GM12892 (cell line): ENCODE measurements at regions not wholly inside any gene's neighbourhood (a gene's known extent, or its start where the extent isn't known, plus 50 kb on each side); places are given as distances from the start of the nearest gene placed in this dataset.

Experiments
- POLR2A ChIP-seq: IDR thresholded peaks from 2 replicates; pipeline ENCODE4 v1.6.1; 2011; ENCODE audit warnings: low read depth, low read length, control low read depth
- POLR2AphosphoS5 ChIP-seq: IDR thresholded peaks from 2 replicates; pipeline ENCODE4 v1.6.1; 2011; ENCODE audit warnings: low read depth, low read length, control low read depth
- TAF1 ChIP-seq: IDR thresholded peaks from 2 replicates; pipeline ENCODE4 v1.6.1; 2011; ENCODE audit warnings: low read depth, mild to moderate bottlenecking, control low read depth, low read length, borderline replicate concordance

DNA sequence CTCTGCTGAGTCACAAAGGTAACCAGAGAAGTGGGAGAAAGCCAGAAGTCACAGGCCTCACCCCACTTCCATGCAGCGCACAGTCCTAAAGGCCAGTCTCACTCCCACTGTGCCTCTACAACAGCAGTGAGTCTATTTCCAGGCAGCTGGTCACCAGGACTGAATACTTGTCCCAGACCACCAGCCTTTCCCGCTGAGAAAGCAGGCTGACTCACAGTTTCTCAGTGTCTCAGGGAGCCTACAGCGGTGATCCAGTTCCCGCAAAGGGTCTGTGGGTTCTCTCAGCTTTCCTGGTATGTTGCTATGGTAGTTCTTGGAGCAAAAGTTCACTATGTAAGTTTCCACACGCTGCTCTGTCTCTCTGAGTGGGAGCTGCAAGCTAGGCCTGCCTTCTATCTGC, 622.5 kb downstream of the RNF144A start:
- no peak for TF ChIP-seq POLR2A
- no peak for TF ChIP-seq POLR2AphosphoS5
- TF ChIP-seq TAF1 = no peak
